Kidney capillary endothelial cell (primary cell): ENCODE measurements at regions not wholly inside any gene's neighbourhood (a gene's known extent, or its start where the extent isn't known, plus 50 kb on each side); places are given as distances from the start of the nearest gene placed in this dataset.

Source experiments
- DNase-seq: peaks from one replicate; pipeline ENCODE4 v3.0.0-alpha.2; 2018; ENCODE audit warnings: low spot score

DNA sequence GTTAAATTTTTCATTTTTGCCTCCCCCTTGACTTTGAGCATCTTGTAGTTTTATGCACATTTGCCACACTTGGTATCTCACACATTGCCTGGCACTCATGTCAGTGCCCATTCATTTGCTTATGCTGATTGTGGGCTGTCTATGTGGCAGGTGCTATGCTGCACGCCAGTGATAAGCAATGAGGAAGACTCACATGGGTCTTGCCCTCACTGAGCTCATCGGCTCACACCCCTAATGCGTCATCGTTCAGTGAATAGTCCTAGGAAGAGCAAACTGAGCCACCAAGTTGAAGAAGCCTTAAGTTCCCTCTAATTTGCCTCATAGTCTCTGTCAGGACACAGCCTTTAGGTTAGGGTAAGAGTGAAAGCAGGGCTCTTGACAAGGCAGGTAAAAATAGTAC lies 209.4 kb upstream of the IL12B start:
- DNase-seq = no peak

DNA sequence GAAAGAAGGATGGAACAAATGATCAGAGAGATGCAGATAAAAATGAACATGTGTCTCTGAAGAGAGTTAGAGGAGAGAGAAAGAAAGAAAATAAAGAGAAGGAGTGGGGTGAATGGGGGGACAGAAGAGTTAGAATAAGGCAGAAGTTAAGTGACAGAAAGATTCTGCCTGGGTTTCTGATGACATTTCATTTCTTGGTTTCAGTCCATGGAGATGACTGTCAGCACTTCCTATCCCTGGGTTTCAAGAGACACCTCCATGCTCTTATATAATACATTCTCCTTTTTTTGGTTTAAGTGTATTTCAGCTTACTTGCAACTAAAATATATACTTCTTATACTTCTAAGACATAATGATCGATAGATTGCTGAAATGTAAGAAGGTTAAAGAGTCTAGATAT lies 213.0 kb upstream of the IL12B start:
- no peak for DNase-seq

DNA sequence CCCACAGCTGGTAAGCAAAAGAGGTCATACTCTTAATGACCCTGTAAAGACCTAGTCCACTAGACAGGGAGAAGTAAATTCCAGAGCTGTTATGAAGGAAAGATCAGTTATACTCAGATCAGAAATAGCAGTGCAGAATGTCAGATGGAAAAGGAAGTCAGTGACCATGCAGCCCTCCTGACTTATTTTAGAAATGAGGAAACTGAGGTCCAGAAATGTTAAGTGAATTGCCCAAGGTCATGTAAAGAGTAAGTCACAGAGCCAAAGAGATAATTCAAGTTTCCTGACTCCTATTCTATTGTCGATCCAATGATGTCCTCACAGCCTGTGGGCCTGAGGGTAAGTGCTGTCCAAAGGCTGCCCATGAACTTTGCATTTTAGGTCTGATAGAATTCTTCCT lies 214.9 kb upstream of the IL12B start:
- no peak for DNase-seq

DNA sequence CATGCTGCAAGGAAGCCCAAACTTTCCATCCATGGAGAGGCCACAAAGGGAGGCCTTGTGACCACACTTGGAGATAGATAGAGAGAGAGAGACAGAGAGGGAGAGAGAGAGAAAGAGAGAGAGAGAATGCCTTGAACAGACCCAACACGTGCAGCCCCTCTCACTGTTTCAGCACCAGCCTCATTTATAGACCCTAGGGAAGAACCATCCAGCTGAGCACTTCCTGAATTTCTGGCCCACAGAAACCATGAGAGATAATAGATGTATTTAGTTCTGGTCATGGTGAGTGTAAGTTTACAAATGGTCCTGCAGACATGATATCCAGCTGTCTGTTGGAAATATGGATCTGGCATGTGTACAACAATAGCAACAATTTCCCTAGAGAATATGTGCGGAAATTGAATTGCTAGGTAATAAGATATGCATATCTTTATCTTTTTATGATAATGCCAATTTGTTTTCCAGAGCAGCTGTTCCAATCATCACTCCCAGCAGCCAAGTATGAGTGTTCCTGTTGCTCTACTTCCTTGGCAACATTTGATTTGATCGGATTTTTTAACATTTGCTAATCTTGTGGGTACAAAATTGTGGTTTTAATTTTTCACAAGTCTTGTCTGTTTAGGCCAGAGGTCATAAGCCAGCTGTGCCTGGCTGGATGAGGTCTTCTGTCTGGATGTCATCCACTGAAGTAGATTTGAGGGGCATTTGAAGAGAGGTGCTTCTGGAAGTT lies 217.3 kb upstream of the IL12B start:
- no peak for DNase-seq

DNA sequence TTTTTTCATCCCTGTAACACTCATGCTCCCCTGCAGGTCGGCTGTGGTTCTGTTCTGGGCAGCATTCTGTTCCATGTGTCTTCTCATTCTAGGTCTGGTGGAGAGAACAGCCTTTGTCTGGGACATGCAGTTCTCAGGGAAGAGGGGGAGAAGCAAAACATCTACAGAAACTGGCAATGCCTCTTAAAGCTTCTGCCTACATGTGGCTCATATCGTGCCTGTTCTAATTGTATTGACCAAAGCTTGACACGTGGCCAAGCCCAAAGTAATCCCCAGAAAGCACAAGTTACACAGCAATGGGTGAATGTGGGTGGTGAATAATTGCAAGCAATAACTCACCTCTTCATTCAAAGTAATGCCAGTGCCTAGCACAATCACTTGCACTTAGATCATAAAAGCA lies 218.2 kb upstream of the IL12B start:
- DNase-seq = no peak

DNA sequence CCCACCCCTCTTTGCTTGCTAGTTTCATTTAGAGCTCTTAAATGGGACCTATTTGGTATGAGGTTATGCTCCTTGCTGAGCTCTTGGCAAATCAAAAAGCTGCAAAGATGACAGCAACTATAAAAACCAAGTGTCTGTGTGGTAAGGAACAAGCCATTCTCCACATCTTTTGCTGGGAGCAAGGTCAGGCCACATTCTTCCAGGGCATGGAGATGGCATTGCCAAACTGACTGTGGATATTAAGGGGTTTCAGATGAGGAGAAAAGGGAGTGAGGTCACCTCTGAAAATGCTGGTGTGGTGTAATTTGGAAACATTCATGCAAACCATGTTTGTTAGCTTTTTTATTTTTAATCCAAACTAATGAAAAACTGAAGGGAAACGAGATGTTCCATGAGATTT lies 218.8 kb upstream of the IL12B start:
- no peak for DNase-seq

DNA sequence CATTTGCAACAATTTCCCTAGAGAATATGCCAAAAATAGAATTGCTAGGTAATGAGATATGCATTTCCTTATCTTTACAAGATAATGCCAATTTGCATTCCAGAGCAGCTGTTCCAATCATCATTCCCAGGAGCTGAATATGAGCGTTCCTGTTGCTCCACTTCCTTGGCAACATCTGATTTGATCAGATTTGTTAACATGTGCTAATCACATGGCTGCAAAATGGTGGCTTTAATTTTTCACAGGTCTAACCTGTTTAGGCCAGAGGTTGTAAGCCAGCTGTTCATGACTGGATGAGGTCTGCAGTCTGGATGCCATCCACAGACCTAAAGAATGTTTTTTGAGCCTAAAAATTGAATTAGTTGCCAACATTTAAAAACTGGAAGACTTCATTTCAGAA lies 220.7 kb upstream of the IL12B start:
- DNase-seq = no peak

DNA sequence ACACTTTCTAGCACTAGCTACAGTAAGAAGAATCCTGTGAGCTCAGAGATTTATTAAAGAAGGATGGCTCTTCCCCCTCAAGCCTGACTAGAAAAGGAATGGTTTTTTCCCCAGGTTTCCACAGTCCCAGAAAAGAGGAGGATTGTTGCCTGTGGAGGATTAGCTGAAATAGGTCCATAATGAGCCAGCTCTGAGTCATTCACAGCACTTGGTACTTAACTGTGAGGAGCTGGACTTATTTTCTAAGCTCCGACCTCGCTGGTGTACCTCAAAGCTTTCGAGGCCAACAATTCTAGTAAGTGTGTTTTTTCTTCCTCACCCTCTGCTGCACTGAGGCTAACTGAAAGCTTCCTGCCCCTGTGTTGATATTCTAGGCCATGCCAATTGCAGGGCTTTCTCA lies 222.5 kb upstream of the IL12B start:
- no peak for DNase-seq

DNA sequence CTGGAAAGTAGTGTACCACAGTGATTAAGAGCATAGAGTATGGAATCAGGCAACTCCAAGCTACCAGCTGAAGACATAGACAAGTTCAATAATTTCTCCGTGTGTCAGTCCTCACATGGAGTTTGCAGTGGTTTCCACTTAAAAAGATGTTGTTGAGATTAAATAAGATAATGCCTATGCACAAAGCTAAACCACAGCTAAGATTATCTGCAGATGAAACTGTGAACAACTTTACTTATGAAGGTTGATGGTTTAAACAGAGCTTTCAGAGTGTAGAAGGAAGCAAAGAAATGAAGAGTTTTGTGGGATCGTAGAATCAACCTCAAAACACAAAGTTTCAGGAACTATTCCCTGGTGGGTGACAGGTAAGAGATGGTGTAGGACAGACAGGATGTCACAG lies 223.5 kb upstream of the IL12B start:
- no peak for DNase-seq

DNA sequence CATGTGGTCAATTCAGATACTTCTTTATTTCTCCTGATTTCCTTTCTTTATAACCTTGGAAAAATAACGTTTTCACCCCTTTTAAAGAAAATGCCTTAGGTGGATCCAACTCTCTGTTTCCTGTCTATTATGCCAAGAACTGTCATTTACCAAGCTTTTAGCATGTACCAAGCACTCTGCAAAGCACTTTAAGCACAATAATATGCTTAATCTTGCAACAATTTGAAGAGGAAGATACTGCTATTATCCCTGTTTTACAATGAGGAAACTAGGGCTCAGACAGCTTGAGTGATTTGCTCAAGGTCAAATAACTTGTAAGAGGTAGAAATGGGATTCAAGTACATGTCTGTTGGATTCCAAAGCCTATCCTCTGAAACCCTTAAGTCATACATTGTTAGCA lies 224.8 kb upstream of the IL12B start:
- DNase-seq = no peak

DNA sequence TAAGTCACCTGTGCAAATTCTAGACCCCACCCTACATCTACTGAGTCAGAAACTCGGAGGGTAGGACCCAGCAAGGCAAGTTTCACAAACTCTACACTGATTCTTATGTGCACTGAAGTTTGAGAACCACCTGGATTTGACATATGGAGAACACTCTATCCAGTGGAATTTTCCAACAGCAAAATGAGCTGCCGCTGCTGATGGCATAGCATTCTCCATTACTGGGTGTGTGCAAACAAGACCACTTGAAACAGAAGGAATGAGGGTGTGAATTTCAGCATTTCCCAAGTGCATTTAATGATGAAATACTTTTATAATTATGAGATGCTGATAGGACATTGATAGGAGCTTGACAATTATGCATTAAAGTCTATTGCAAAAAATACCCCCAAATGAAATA lies 229.1 kb upstream of the IL12B start:
- DNase-seq = no peak

DNA sequence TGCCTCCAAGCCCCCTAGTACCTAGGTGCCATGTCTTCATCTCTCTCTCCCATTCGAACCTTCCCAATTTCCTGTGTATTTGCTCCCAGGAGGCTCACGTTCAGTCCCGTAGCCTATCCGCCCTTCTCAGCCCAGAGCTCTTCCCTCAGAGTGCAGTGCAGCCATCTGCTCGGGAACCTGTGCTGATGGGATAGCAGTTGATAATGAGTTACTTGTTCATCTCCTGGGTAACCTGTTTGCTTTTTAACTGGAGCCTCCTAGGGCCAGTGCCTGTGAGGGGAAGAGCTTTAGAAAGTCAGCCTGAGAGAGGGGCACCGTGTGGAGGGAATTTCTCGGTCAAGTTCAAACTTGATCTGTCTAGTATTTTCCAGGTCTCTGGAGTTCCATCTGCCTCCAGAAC lies 229.8 kb upstream of the IL12B start:
- DNase-seq = no peak

DNA sequence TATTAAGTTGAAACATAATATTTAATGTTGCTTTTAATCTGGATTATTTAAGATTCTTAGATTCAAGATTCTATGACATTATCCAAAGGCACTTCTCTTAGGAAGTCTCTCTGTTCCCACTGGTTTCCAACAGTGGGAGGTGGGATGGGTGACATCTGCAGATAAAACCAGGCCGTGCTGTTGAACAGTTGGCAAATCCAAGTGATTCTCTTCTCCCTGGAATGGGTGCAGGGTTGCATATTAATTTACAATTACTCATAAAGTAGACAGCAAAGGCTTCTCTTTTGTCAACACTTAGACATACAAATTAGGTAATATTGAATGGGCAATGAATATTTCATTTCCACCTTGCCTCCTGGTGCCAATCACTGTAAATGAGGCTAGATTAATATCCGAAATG lies 233.7 kb upstream of the IL12B start:
- DNase-seq = no peak

DNA sequence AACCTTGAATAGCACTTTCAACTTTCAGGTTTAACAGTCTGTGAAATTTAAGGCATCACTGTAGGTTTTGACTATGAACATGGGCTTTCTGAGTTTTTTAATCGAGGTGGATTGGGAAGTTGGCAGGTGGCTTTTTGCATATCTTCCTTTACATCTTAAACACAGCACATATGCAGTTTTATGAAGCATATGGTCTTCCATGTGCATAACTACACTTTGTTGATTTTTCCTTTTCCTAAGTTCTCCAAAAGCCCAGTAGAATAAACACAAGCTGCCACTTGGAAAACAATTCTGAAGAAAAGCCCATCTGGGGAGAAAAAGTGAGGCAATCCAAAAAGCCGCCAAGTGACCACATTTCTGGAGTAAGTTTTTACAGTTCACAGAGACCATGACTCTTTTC lies 236.5 kb upstream of the IL12B start:
- DNase-seq = no peak

DNA sequence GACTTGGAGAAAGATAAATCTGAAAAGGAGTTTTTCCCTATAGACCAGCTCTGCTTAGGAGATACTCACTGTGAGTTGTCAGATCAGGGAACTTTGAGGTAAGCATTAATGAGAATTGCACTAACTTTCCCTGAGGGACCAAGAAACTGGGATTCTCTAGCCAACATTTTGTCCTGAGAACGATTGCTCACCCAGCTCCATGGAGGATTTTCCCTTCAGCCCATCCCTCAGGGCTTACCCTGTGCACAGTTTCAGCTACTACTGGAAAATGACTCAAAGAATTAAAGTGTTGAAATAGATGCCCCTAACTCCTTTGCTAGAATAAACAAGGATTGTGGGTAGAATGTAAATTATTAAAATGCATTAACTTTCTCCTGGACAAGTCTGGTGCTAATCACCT lies 237.2 kb upstream of the IL12B start:
- DNase-seq = no peak

DNA sequence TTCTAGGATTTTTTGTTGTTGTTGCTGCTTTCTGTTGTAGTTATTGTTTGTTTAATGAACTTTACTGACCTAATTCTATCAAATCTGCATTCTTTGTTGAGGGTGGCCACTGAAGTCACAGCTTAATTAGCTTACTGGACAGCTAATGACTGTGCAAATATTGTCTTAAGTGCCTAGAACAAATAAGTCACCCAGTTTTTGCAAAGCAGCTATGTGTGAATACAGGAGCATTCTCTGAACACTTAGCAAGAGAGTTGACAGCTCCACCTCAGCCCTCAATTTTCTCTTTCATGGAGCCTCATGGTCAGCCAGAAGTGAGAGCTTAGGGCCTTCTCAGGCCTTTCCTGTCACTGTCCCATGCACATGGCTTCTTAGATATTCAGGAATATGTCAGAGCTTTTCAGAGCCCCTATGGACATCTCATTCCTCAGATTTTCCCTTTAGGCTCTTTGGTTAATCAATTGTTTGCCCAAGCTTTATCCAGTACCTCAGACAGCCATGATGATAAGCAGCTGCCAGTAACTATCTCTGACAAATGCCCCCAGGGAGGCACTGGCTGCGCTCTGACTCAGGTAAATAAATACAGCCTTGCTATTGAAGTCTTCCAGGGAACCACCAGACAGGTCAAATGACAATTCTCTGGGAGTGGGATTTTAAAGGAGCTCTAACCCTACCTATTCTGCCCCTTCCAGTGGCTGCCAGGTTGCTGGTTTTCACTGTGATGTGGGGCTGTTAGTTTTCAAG lies 241.4 kb upstream of the IL12B start:
- no peak for DNase-seq

DNA sequence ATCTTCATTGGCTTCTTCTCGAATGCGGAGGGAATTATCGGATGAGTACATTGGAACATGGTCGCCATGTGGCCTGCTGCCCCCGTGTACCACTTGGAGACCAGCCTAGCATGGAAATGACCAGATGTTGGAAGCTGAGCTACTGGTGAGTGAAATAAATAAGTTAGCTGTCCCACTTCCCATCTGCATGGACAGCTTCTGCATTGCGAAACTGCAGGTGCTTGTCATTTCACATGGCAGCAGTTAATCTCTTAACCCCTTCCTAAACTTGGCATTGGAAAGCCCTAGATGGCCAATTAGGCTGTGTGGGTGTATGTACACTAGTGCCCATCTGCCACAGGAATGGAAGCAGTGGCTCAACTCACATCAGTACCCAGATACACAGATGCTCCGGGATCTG lies 246.6 kb upstream of the IL12B start:
- DNase-seq = no peak

DNA sequence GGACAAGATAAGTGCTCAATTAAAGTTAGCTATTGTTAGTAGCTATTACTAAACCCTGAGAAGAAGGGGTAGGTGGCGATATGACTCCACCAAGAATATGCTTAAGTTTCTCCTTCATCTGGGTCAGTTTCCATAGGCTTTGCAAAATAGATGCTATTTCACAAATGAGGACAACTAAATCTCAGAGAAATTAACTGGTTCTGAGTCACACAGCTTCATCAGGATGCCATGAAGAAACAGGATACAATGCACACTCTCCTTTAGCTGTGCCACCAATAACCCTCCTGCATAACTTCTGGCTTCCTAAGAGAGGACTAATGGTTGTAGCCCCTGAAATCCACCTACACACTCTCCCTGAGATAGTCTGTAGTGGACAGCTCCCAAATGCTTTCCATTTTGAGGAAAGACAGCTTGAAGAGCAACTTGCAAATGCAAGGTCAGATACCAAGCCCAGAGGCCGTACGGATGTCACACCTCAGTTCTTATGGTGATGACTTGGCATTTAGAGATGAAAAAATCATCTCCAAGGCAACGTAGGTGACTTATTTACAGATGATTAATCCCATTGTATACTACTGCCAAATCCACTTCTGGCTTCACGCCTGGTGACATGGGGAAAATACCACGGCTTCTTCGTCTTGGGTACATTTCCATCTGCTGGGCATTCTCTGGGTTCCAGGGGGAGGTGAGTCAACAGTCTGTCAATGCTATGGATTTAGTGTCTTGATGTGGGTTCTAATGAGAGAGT lies 251.4 kb upstream of the IL12B start:
- DNase-seq = peak; percentile 0

DNA sequence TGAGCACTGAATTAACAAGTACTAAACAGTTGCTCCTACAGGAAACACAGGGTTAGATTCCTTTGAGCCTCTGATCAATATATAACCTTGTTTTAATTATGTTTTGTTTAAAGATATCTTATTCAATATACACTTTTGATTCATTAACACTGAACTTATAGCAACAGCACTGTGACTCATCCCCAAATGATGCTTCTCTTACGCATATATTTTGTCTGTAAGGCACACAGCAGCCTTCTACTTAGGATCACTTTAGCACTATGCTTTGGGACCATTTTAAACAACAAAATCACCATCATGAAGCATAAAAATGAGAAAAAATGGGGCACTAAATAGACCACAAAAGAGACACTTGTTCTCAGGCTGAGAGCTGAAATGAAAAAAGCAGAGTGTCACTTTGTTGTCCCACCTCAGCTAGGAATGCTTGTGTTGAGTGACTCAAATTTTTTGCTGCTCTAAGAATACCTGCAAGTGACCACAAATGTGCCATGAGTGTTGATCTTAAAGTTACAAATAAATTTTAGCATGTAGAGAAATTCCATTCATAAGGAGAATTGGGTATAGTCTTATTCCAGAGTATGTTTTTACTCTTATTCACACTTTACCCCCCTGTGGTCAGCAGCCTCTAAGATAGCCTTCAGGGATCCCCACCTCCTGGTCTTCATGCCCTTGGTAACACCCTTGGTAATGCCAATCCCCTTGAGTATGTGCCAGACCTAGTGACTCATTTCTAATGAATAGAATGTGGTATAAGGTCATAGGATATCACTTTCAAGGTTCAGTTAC lies 252.7 kb upstream of the IL12B start:
- DNase-seq = no peak

DNA sequence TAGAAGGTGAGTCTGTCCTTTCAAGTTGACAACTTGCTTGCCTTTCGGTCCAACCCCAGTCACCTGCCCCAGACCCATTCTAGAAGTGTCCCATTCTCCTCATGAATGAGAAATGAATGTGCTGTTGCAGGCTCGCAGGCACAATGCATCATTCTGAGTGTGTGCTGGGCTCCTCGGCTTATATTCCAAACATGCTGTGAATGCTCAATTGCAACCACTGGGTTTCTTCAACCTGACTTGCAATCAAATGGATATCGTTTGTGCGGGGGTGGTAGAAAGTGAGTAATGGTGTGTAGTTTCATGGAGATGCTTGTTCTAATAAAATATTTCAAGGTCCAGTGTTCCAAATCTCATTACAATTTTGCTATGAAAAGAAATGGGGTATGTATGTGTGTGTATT lies 256.6 kb upstream of the IL12B start:
- DNase-seq = no peak

DNA sequence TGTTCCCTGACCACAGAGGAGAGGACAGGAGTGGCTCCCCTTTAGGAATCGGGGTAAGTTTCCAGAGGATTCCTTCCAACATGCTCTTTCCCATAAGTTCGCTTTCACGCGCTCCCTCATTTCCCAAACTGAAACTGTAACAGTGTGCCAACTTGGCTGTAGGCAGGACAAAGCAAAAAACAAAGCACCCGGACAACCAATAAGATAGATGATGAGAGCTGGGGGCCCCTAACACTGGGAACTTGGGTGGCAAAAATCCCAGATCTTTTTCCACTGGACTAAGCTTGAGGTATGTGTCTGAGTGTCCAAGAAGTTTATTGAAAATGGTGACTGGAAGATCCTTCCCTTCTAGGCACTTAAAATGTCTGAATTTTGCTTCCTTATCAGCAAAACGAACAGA lies 258.7 kb upstream of the IL12B start:
- DNase-seq = no peak

DNA sequence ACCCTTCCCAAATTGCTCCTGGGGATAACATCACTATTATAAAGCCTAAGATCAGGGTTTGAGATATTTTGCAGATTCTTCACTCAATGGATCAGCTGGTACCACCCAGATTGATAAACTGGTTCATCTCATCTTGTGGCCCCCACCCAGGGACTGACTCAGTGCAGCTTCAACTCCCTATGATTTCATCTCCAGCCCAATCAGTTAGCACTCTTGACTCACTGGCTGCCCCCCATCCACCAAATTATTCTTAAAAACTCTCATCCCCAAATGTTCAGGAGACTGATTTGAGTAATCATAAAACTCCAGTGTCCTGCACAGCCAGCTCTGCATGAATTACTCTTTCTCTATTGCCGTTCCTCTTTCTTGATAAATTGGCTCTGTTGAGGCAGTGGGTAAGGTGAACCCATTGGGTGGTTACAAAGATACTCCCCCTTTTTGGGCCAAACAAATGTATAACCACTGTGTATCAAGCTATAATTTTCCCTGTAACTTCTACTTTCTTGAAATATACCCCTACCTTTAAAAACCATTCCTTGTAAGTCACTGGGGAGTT lies 263.3 kb upstream of the IL12B start:
- DNase-seq = no peak
